ENCODE measurements at regions not wholly inside any gene's neighbourhood (a gene's known extent, or its start where the extent isn't known, plus 50 kb on each side); places are given as distances from the start of the nearest gene placed in this dataset.
A peak's percentile ranks its signal among the peaks of the same experiment; 100 is the strongest.

DNA sequence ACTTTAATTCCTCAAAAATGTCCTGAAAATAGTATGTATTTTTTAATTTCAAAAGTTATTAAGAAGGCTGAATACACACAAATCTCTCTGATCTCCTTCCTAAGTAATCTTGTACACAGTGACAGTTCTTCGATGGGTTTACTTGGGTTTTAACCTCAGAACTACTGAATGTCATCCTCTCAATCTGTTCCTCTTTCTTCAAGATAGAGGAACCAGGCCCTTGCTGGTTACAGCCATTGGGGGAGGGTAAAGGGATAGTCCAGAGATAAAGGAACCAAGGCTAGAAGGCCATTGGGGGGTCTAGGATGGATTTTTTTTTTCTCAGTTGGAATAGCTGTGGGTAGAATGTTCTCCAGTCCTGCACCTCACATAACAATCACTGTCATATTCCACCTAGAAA is 224.9 kb downstream of the SKIDA1 start:
- POLR2A ChIA-PET (ENCODE audit: partially characterized antibody) = no interaction called here
- H3K4me3 ChIP-seq (ENCODE audit: extremely low read depth in 1 of 4, insufficient read depth in 2 of 4, low read depth in 3 of 4, low read length in 4 of 4) = no peak overlapping the region
- peak; percentile 32 for FAIRE-seq
- no peak for TF ChIP-seq CHD1 (IDR thresholded peaks at IDR 0.05; ENCODE audit: low read depth, low read length)
- no peak for TF ChIP-seq SUZ12 (IDR thresholded peaks at IDR 0.05; ENCODE audit: low read length)
- no peak for TF ChIP-seq KDM4A (IDR thresholded peaks at IDR 0.05; ENCODE audit: low read depth, low read length, severe bottlenecking)
- TF ChIP-seq PHF8 (conservative IDR thresholded peaks at IDR 0.05; ENCODE audit: low read depth, low read length) = no peak
- TF ChIP-seq TCF12 (IDR thresholded peaks at IDR 0.05; ENCODE audit: low read depth, low read length) = no peak
- TF ChIP-seq ZNF274 (IDR thresholded peaks at IDR 0.05; ENCODE audit: borderline replicate concordance, extremely low read depth, low read length) = no peak
- no peak for TF ChIP-seq CEBPB (IDR thresholded peaks at IDR 0.05; ENCODE audit: low read depth, low read length)
- no peak for TF ChIP-seq TAF1 (IDR thresholded peaks at IDR 0.05; ENCODE audit: low read depth, low read length)
- no peak for TF ChIP-seq SRF (IDR thresholded peaks at IDR 0.05; ENCODE audit: low read depth, low read length)
- no peak for TF ChIP-seq MAFK (IDR thresholded peaks at IDR 0.05; ENCODE audit: low read depth, low read length)
- TF ChIP-seq, protein P1, sequence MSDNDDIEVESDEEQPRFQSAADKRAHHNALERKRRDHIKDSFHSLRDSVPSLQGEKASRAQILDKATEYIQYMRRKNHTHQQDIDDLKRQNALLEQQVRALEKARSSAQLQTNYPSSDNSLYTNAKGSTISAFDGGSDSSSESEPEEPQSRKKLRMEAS (IDR thresholded peaks at IDR 0.05) = no peak
- no peak for TF ChIP-seq GTF2F1 (IDR thresholded peaks at IDR 0.05; ENCODE audit: borderline replicate concordance, low read depth, low read length)
- TF ChIP-seq YY1 (IDR thresholded peaks at IDR 0.05; ENCODE audit: low read depth, low read length) = no peak
- no peak for TF ChIP-seq BCL11A (IDR thresholded peaks at IDR 0.05; ENCODE audit: low read depth in 2 of 2, low read length in 2 of 2)
- TF ChIP-seq SIN3A (conservative IDR thresholded peaks at IDR 0.05 in 1 of 2, IDR thresholded peaks at IDR 0.05 in 1 of 2; ENCODE audit: low read depth in 1 of 2, low read length in 2 of 2) = no peak
- no peak for TF ChIP-seq SIX5 (IDR thresholded peaks at IDR 0.05; ENCODE audit: low read depth, low read length)

More for the DNA sequence above, 224.9 kb downstream of the SKIDA1 start:
- no peaks in the 10 kb centered on the region for H3K27me3 ChIP-seq (replicated peaks in 1 of 4; ENCODE audit: control insufficient read depth in 3 of 4, extremely low read depth in 1 of 4, insufficient read depth in 3 of 4, low read length in 3 of 4)
- no peak overlapping the region for H4K5ac ChIP-seq (ENCODE audit: insufficient read length, low read depth, low read length)
- no peak overlapping the region for H3K9ac ChIP-seq (replicated peaks in 1 of 4; ENCODE audit: extremely low read depth in 1 of 4, low read depth in 3 of 4, low read length in 3 of 4)
- H2BK20ac ChIP-seq (ENCODE audit: low read length) = peak overlapping the region; percentile 82; the same call in 1 of the 2 replicates
- no peaks in the 10 kb centered on the region for H3K79me1 ChIP-seq (ENCODE audit: low read depth, low read length)
- WGBS, 2 experiments (ENCODE audit: extremely low coverage in 1 of 2, insufficient coverage in 1 of 2, insufficient read length in 1 of 2, insufficient replicate concordance in 2 of 2, low coverage in 1 of 2, low lambda C conversion rate in 2 of 2, missing lambda C conversion rate in 1 of 2) = 94% methylated on average over 1 of the region's 1 CpG; no CpG with 5 or more reads in 1 of the 2 experiments
- H3K56ac ChIP-seq (replicated peaks; ENCODE audit: insufficient read length, low read depth, low read length) = no peak overlapping the region
- CTCF ChIA-PET (ENCODE audit: partially characterized antibody) = no interaction called here
- no peaks in the 10 kb centered on the region for H3K79me2 ChIP-seq (ENCODE audit: control insufficient read depth in 1 of 2, insufficient read depth in 2 of 2, low read length in 2 of 2)
- no peak overlapping the region for H2AFZ ChIP-seq (ENCODE audit: low read length)
- no peaks in the 10 kb centered on the region for H3K23me2 ChIP-seq (ENCODE audit: low read depth, low read length)
- no peak overlapping the region for H2BK120ac ChIP-seq (replicated peaks; ENCODE audit: low read depth, low read length)
- no peak overlapping the region for H3K18ac ChIP-seq (ENCODE audit: extremely low read depth, low read length)
- peaks cover 0 to 21% (median 10%) of the 10 kb centered on the region in 4 experiments; a peak in 6 of 7 replicates for H3K4me1 ChIP-seq (replicated peaks in 1 of 4; ENCODE audit: control insufficient read depth in 3 of 4, insufficient read depth in 4 of 4, low read length in 3 of 4)
- no peak overlapping the region for H4K91ac ChIP-seq (replicated peaks; ENCODE audit: insufficient read length, low read length)
- H3K9me3 ChIP-seq (ENCODE audit: insufficient read depth in 2 of 2, low read depth in 1 of 2, low read length in 1 of 2) = no peaks in the 10 kb centered on the region
- 0 out of 2 replicates have a peak overlapping the region, but pooled peaks have one; percentile 58 for H2AK5ac ChIP-seq (ENCODE audit: low read depth, low read length)
- no peaks in the 10 kb centered on the region for H4K20me1 ChIP-seq (replicated peaks in 1 of 2; ENCODE audit: control insufficient read depth in 1 of 2, insufficient read depth in 2 of 2, low read length in 2 of 2)
- no peak overlapping the region for H3K27ac ChIP-seq (ENCODE audit: low read depth, low read length)
- H4K8ac ChIP-seq (ENCODE audit: extremely low read depth, insufficient read depth, low read length) = no peak overlapping the region
- H2BK12ac ChIP-seq (ENCODE audit: low read depth, low read length) = no peak overlapping the region
- DNase-seq (ENCODE audit: low read depth in 1 of 2, low spot score in 2 of 2) = no peak
- no peak overlapping the region for H3K4me2 ChIP-seq (ENCODE audit: insufficient read depth in 1 of 2, low read depth in 2 of 2, low read length in 2 of 2)
- H2BK15ac ChIP-seq (ENCODE audit: low read length) = no peak overlapping the region
- no peak overlapping the region for H3K14ac ChIP-seq (ENCODE audit: insufficient read length)
- H3K4ac ChIP-seq (replicated peaks; ENCODE audit: insufficient read length, low read depth, low read length) = no peak overlapping the region
- H2BK5ac ChIP-seq (ENCODE audit: low read depth, low read length) = no peak overlapping the region
- H3K36me3 ChIP-seq (ENCODE audit: control insufficient read depth in 2 of 4, insufficient read depth in 4 of 4, low read length in 3 of 4) = no peaks in the 10 kb centered on the region
- H3K23ac ChIP-seq (ENCODE audit: insufficient read length) = no peak overlapping the region
